ENCODE measurements at regions not wholly inside any gene's neighbourhood (a gene's known extent, or its start where the extent isn't known, plus 50 kb on each side); places are given as distances from the start of the nearest gene placed in this dataset.

DNA sequence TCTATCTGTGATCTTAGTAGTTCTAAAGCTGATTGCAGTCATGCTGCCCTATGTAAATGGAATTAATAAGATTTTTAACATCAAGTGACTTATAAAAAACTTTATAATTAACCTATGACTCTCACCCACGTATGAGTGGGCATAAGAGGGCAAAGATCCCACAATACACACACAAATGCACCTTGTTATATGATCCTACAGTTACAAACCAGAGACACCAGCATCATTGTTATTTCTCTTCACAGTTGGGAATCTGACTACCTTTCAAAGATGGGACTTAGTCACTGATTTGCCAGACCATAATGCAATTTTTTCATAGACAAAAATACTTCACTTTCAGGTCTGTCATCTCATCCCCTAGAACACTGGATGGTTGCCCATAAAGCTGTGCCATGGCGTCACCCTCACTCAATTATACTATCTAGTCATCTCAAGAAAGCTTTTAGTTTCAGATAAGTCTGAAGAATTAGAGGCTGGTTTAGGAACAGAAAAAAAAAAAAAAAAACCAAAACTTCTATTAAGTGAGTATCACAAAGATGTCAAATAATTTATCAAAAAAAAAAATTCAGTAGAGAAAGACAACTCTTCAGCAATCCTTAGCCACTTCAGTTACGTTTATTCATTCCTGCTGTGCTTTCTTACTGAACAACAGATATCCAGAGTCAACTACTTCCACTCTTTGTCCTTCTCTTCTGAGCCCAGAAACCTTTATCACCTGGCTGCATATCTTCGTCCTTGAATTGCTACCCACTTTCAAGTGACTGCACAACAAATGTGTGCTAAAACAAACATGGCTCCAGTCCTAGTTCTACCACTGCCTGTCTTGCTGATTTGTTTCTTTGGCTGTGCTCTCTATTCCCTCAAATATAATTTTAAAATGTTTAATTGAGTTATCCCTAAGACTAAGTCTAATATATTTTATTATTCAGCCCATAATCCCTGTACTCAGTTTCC lies 175.0 kb upstream of the CHRM2 start:
- Histone ChIP-seq H3K27ac (ENCODE audit: low read depth) (no peak overlapping the region), H3K36me3 (ENCODE audit: insufficient read depth) (no peaks in the 10 kb centered on the region), H3K4me3 (ENCODE audit: low read depth, low read length) (no peak overlapping the region), H3K4me1 (ENCODE audit: insufficient read depth) (no peaks in the 10 kb centered on the region)
- WGBS, result 72% methylated on average over 4 of the region's 4 CpGs
- no peak for DNase-seq (ENCODE audit: extremely low spot score)

DNA sequence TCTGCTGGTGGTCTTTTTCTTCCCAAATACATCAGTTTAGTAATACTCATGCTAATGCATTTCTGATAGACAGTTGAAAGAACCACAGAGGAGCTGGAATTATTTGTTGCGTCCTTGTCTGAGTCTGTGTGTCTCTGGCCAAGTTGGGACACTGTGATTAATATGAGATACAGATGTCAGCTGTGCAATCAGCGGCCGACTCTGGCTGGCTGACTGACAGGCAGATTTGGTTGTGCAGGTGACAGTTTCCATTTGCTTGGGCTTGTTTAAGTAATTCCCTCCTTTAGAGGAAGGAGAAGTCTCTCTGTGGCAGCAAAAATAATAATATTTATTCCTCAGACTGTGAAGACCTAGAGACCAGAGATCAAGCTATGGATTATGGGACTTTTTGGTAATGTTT lies 176.2 kb upstream of the CHRM2 start:
- H3K4me1 ChIP-seq (ENCODE audit: insufficient read depth), result no peaks in the 10 kb centered on the region
- DNase-seq (ENCODE audit: extremely low spot score), result no peak
- no peak overlapping the region for H3K27ac ChIP-seq (ENCODE audit: low read depth)
- WGBS, result 64% methylated on average over 3 of the region's 3 CpGs
- H3K36me3 ChIP-seq (ENCODE audit: insufficient read depth), result no peaks in the 10 kb centered on the region
- no peak overlapping the region for H3K4me3 ChIP-seq (ENCODE audit: low read depth, low read length)

- Histone ChIP-seq H3K27ac (ENCODE audit: low read depth) (no peak overlapping the region), H3K4me3 (ENCODE audit: low read depth, low read length) (no peak overlapping the region), H3K36me3 (ENCODE audit: insufficient read depth) (no peaks in the 10 kb centered on the region), H3K4me1 (ENCODE audit: insufficient read depth) (no peaks in the 10 kb centered on the region)
- 88% methylated on average over 2 of the region's 2 CpGs for WGBS
- no peak for DNase-seq (ENCODE audit: extremely low spot score)
Measured at GRCh38 chr7:136688601-136689000, 179.9 kb upstream of the CHRM2 start.

DNA sequence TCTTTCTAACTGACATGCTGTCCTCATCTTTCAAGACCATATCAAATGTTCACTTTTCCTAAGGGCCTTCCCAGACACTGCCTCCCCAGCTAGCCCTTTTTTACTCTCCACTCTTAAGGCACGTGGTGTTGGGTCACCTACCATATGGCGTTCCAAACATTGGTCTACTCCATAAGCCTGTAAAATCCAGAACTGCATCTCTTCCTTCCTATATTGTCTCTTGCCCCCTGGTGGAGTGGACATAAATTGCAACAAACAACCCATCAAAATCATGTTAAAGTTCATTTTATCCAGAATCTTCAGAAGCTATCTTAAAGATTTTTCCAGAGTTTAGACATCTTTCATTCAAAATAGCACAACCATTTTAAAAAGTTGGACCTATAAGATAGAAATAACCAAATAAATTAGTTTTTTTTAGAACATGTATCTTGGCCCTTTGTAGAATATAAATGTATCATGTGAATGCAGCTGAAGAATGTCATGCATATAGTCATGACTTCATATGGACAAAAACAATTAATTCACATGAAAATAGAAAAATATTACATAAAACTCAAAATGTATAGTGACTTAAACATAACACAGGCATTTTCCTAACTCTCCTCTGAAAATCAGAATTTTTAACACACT lies 180.6 kb upstream of the CHRM2 start:
- 70% methylated on average over 2 of the region's 2 CpGs for WGBS
- DNase-seq (ENCODE audit: extremely low spot score), result no peak

DNA sequence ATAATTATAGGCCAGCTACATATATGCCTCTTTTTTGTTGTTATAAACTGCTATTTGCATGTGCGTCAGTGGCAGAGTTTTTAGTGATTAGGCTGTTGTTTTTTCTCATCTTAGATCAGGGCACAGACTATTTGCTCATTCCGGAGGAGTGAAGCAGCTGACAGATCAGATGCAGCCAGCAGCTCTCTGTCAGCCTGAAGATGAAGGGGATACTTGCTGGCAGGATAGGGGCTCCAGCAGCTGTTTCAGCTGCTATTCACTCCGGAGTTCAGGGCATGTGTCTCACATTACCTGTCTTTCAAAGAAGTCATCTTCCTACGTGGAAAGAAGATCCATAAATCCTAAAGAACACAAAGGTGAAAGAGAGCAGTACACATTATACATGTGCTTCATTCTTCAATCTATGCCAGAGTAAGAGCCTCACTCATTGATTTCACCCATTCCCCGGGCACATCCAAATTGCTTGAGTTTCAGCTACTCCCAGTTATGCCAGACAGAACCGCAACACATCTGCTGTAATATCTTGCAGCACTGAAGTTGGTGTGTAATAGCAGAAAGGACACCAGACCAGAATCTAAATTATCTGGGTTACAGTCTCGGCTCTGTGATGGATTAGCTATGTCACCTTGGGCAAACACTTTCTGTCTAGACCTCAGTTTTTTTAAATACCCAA lies 182.8 kb upstream of the CHRM2 start:
- Histone ChIP-seq H3K27ac (ENCODE audit: low read depth) (no peak overlapping the region), H3K4me1 (ENCODE audit: insufficient read depth) (no peaks in the 10 kb centered on the region), H3K36me3 (ENCODE audit: insufficient read depth) (no peaks in the 10 kb centered on the region), H3K4me3 (ENCODE audit: low read depth, low read length) (no peak overlapping the region)
- 57% methylated on average over 7 of the region's 7 CpGs for WGBS
- DNase-seq (ENCODE audit: extremely low spot score), result no peak

More for the DNA sequence above, 180.6 kb upstream of the CHRM2 start:
- Histone ChIP-seq H3K4me3 (ENCODE audit: low read depth, low read length) (no peak overlapping the region), H3K36me3 (ENCODE audit: insufficient read depth) (no peaks in the 10 kb centered on the region), H3K4me1 (ENCODE audit: insufficient read depth) (no peaks in the 10 kb centered on the region), H3K27ac (ENCODE audit: low read depth) (no peak overlapping the region)

DNA sequence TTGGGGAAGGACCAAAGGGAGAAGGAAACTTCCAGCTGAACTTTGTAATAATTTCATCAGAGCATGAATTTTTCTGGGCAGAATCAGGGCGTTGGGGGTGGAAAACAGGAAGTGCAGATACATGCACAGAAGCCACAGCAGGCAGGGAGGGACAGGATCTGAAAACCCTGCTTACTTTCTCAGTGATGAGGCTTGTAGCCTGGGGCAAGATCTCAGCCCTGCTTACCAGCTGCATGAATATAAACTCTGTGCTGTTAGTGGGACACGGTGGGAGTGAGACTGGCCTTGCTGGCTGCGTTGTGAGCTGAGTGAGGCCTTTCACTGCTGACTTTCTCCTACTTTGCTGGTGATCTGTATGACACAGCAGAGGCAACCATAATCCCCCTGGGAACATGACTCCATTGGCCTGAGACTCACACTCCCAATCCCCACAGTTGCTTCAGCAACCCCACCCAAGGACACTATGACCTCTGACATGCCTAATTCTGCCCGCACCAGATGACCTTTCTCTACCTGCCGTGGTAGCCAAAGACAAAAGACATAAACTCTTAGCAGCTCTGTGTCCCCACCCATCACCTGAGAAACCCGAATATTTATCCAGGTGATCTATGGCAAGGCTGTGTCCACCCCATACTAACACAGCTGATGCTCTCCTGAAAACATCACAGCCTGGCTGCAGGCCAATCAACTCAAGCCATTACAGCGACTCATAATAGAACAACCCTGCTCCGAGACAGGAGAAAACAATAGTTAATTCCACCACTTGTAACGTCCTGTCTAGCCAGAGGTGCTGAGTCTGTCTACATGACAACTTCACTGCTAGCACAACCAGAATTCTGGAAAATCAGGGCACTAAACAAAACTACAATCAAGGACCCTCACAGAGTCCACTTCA lies 190.7 kb upstream of the CHRM2 start:
- DNase-seq (ENCODE audit: extremely low spot score), result no peak
- WGBS, result 77% methylated on average over 9 of the region's 9 CpGs
- Histone ChIP-seq H3K36me3 (ENCODE audit: insufficient read depth) (no peaks in the 10 kb centered on the region), H3K4me1 (ENCODE audit: insufficient read depth) (no peaks in the 10 kb centered on the region), H3K27ac (ENCODE audit: low read depth) (no peak overlapping the region), H3K4me3 (ENCODE audit: low read depth, low read length) (no peak overlapping the region)

GRCh38 chr7:136667584-136667983 lies 200.9 kb upstream of the CHRM2 start:
- DNase-seq (ENCODE audit: extremely low spot score), result no peak
- Histone ChIP-seq H3K4me1 (ENCODE audit: insufficient read depth) (no peaks in the 10 kb centered on the region), H3K27ac (ENCODE audit: low read depth) (no peak overlapping the region), H3K36me3 (ENCODE audit: insufficient read depth) (no peaks in the 10 kb centered on the region), H3K4me3 (ENCODE audit: low read depth, low read length) (no peak overlapping the region)
- WGBS, result 25% methylated on average over 1 of the region's 1 CpG

DNA sequence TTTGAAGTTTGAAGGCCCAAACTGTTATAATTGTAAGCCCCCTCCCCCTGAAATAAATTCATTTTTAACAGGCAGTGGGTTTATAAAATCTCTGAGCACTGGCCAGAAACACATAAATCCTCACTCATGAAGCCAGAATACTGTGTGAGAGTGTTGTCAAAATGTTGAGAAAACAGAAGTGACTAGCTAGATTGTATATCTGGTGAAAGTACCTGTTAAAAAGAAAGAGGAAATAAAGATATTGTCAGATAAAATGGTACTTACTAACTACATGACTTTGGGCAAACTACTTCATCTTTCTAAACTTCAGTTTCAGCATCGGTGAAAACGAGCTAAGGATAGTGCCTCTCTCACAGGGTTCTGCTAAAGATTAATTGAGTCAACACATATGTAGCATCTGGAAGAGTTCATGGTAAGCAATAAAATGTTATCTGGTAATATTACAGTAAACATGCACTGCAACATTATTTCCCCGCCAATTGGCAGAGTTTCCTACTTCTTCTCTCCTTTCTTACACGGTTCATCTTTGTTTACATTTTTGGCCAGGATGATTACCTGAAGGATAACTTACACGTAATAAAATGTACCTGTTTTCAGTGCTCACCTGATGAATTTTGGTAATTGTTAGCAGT lies 202.5 kb upstream of the CHRM2 start:
- H3K27ac ChIP-seq (ENCODE audit: low read depth), result no peak overlapping the region
- DNase-seq (ENCODE audit: extremely low spot score), result no peak
- 22% methylated on average over 5 of the region's 5 CpGs for WGBS
- H3K4me3 ChIP-seq (ENCODE audit: low read depth, low read length), result no peak overlapping the region
- H3K4me1 ChIP-seq (ENCODE audit: insufficient read depth), result no peaks in the 10 kb centered on the region
- no peaks in the 10 kb centered on the region for H3K36me3 ChIP-seq (ENCODE audit: insufficient read depth)

DNA sequence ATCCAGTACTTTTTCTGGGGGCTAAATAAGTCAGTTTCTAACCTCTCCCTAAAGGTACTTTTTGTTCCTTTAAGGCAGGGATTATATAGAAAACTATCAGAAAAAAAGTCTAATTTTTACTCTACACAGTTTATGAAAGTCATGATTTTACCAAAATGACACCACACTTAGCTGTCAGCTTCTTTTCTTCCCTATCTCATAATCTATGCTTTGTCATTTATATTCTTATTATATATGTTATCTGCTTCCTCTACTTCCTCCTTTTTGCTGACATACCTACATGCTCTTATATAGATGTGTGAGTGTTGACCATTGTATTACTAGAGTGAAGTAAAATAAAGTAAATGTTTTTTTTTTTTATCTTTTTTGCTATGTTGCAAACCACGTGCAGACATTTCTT lies 203.9 kb upstream of the CHRM2 start:
- Histone ChIP-seq H3K36me3 (ENCODE audit: insufficient read depth) (no peaks in the 10 kb centered on the region), H3K4me1 (ENCODE audit: insufficient read depth) (no peaks in the 10 kb centered on the region), H3K27ac (ENCODE audit: low read depth) (no peak overlapping the region), H3K4me3 (ENCODE audit: low read depth, low read length) (no peak overlapping the region)
- DNase-seq (ENCODE audit: extremely low spot score), result no peak
- WGBS, result 65% methylated on average over 1 of the region's 1 CpG

- Histone ChIP-seq H3K27ac (ENCODE audit: low read depth) (no peak overlapping the region), H3K4me1 (ENCODE audit: insufficient read depth) (no peaks in the 10 kb centered on the region), H3K36me3 (ENCODE audit: insufficient read depth) (no peaks in the 10 kb centered on the region), H3K4me3 (ENCODE audit: low read depth, low read length) (no peak overlapping the region)
- WGBS, result 19% methylated on average over 2 of the region's 2 CpGs
- no peak for DNase-seq (ENCODE audit: extremely low spot score)
Measured at GRCh38 chr7:136657482-136657921, 210.9 kb upstream of the CHRM2 start.

- H3K4me1 ChIP-seq (ENCODE audit: insufficient read depth), result no peaks in the 10 kb centered on the region
- WGBS, result 84% methylated on average over 1 of the region's 1 CpG
- no peak for DNase-seq (ENCODE audit: extremely low spot score)
- no peak overlapping the region for H3K4me3 ChIP-seq (ENCODE audit: low read depth, low read length)
- H3K27ac ChIP-seq (ENCODE audit: low read depth), result no peak overlapping the region
- no peaks in the 10 kb centered on the region for H3K36me3 ChIP-seq (ENCODE audit: insufficient read depth)
Measured at GRCh38 chr7:136656516-136656915, 211.9 kb upstream of the CHRM2 start.

GRCh38 chr7:136655414-136655813 lies 213.0 kb upstream of the CHRM2 start:
- Histone ChIP-seq H3K4me3 (ENCODE audit: low read depth, low read length) (no peak overlapping the region), H3K36me3 (ENCODE audit: insufficient read depth) (no peaks in the 10 kb centered on the region), H3K27ac (ENCODE audit: low read depth) (no peak overlapping the region), H3K4me1 (ENCODE audit: insufficient read depth) (no peaks in the 10 kb centered on the region)
- no peak for DNase-seq (ENCODE audit: extremely low spot score)

DNA sequence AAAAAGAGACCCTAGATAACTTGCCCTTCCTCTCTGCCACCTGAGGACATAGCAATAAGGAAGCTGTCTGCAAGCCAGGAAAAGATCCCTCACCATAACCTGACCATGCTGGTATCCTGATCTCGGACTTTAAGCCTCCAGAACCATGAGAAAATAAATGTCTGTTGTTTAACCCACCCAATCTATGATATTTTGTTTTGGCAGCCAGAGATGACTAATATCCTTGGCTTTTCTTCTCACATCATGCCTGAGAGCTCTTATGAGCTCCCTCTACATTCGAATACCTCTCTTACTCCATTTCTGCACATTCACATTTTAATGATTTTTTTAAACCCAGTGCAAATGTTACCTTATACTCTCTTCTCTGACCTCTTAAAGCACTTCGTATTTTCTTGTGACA lies 214.0 kb upstream of the CHRM2 start:
- Histone ChIP-seq H3K4me3 (ENCODE audit: low read depth, low read length) (no peak overlapping the region), H3K27ac (ENCODE audit: low read depth) (no peak overlapping the region), H3K4me1 (ENCODE audit: insufficient read depth) (no peaks in the 10 kb centered on the region), H3K36me3 (ENCODE audit: insufficient read depth) (no peaks in the 10 kb centered on the region)
- 79% methylated on average over 3 of the region's 3 CpGs for WGBS
- DNase-seq (ENCODE audit: extremely low spot score), result no peak
